H9 (cell line): ENCODE measurements at regions not wholly inside any gene's neighbourhood (a gene's known extent, or its start where the extent isn't known, plus 50 kb on each side); places are given as distances from the start of the nearest gene placed in this dataset.

Experiments
- DNase-seq: peaks from one replicate; pipeline ENCODE4 v3.0.0-alpha.2; 2017
- H2AFZ ChIP-seq: one replicate; pipeline ENCODE4 v1.6.1; 2013; ENCODE audit warnings: mild to moderate bottlenecking, low read length, control low read depth, moderate library complexity
- H2AK5ac ChIP-seq: 2 replicates; pipeline ENCODE4 v1.6.1; 2013; ENCODE audit warnings: low read length, control low read depth, mixed read lengths; ENCODE audit not compliant: insufficient read length
- H2BK120ac ChIP-seq: one replicate; pipeline ENCODE4 v1.6.1; 2013; ENCODE audit warnings: low read depth, mild to moderate bottlenecking, low read length, control low read depth, inconsistent platforms; ENCODE audit not compliant: poor library complexity, severe bottlenecking
- H2BK12ac ChIP-seq: 2 replicates; pipeline ENCODE4 v1.6.1; 2013; ENCODE audit warnings: low read length, control low read depth, mixed read lengths, low read depth; ENCODE audit not compliant: insufficient read length
- H2BK15ac ChIP-seq: 2 replicates; pipeline ENCODE4 v1.6.1; 2013; ENCODE audit warnings: low read depth, low read length, control low read depth
- H2BK20ac ChIP-seq: one replicate; pipeline ENCODE4 v1.6.1; 2013; ENCODE audit warnings: low read depth, mild to moderate bottlenecking, low read length, control low read depth, inconsistent platforms; ENCODE audit not compliant: poor library complexity, severe bottlenecking
- H2BK5ac ChIP-seq: 2 replicates; pipeline ENCODE4 v1.6.1; 2013; ENCODE audit warnings: low read length, control low read depth, mixed read lengths; ENCODE audit not compliant: insufficient read length
- H3K14ac ChIP-seq: 2 replicates; pipeline ENCODE4 v1.6.1; 2013; ENCODE audit warnings: low read length, control low read depth; ENCODE audit not compliant: insufficient read depth
- H3K18ac ChIP-seq: 2 replicates; pipeline ENCODE4 v1.6.1; 2013; ENCODE audit warnings: low read depth, mild to moderate bottlenecking, mixed read lengths, low read length, control low read depth; ENCODE audit not compliant: insufficient read length
- H3K23ac ChIP-seq: 2 replicates; pipeline ENCODE4 v1.6.1; 2013; ENCODE audit warnings: low read length, control low read depth, mixed read lengths, low read depth; ENCODE audit not compliant: insufficient read length
- H3K23me2 ChIP-seq: 2 replicates; pipeline ENCODE4 v1.6.1; 2013; ENCODE audit warnings: low read depth, mild to moderate bottlenecking, mixed read lengths, low read length, control low read depth; ENCODE audit not compliant: insufficient read length, poor library complexity, severe bottlenecking
- H3K27ac ChIP-seq: 2 replicates; pipeline ENCODE4 v1.5.1; 2013; ENCODE audit warnings: low read length, control low read depth, mixed read lengths, low read depth; ENCODE audit not compliant: insufficient read length
- H3K27me3 ChIP-seq: 2 replicates; pipeline ENCODE4 v1.6.1; 2013; ENCODE audit warnings: low read length, control low read depth, inconsistent platforms; ENCODE audit not compliant: insufficient read depth
- H3K4ac ChIP-seq: 2 replicates; pipeline ENCODE4 v1.6.1; 2013; ENCODE audit warnings: low read depth, mild to moderate bottlenecking, control low read depth, inconsistent platforms, low read length, moderate library complexity
- H3K4me1 ChIP-seq: 2 replicates; pipeline ENCODE4 v1.6.1; 2013; ENCODE audit warnings: low read length, control low read depth, inconsistent platforms; ENCODE audit not compliant: insufficient read depth
- H3K4me2 ChIP-seq: 2 replicates; pipeline ENCODE4 v1.6.1; 2013; ENCODE audit warnings: low read length, control low read depth, mixed read lengths; ENCODE audit not compliant: insufficient read length, insufficient read depth
- H3K56ac ChIP-seq: 2 replicates; pipeline ENCODE4 v1.6.1; 2013; ENCODE audit warnings: low read depth, mild to moderate bottlenecking, mixed read lengths, low read length, control low read depth; ENCODE audit not compliant: insufficient read length
- H3K79me1 ChIP-seq: 2 replicates; pipeline ENCODE4 v1.6.1; 2013; ENCODE audit warnings: low read depth, mild to moderate bottlenecking, moderate library complexity, low read length, control low read depth, inconsistent platforms; ENCODE audit not compliant: insufficient read depth, poor library complexity, severe bottlenecking
- H3K79me2 ChIP-seq: 2 replicates; pipeline ENCODE4 v1.6.1; 2013; ENCODE audit warnings: low read length, control low read depth, inconsistent platforms; ENCODE audit not compliant: insufficient read depth
- H3K9ac ChIP-seq: 2 replicates; pipeline ENCODE4 v1.6.1; 2013; ENCODE audit warnings: low read length, control low read depth, mixed read lengths; ENCODE audit not compliant: insufficient read length; ENCODE audit errors: extremely low read depth
- H3K9me3 ChIP-seq: one replicate; pipeline ENCODE4 v1.6.1; 2013; ENCODE audit warnings: low read depth, low read length, inconsistent platforms; ENCODE audit not compliant: control insufficient read depth
- H3T11ph ChIP-seq: one replicate; pipeline ENCODE4 v1.6.1; 2013; ENCODE audit warnings: mild to moderate bottlenecking, low read length, control low read depth, inconsistent platforms
- H4K20me1 ChIP-seq: one replicate; pipeline ENCODE4 v1.6.1; 2013; ENCODE audit not compliant: control insufficient read depth, insufficient read length, insufficient read depth
- H4K5ac ChIP-seq: 2 replicates; pipeline ENCODE4 v1.6.1; 2013; ENCODE audit warnings: low read depth, mild to moderate bottlenecking, mixed read lengths, low read length, control low read depth; ENCODE audit not compliant: insufficient read length
- H4K8ac ChIP-seq: replicated peaks from 2 replicates; pipeline ENCODE4 v1.6.1; 2013; ENCODE audit warnings: low read length, control low read depth, mixed read lengths, low read depth; ENCODE audit not compliant: insufficient read length
- H4K91ac ChIP-seq: 2 replicates; pipeline ENCODE4 v1.6.1; 2013; ENCODE audit warnings: low read depth, mild to moderate bottlenecking, moderate library complexity, mixed read lengths, low read length, control low read depth; ENCODE audit not compliant: insufficient read length
- H3K27ac Mint-ChIP-seq, 3 experiments: 2 replicates in 2 of 3; 3 replicates in 1 of 3; pipeline ENCODE4 v1.8.0; 2020 to 2021; ENCODE audit warnings: mixed read lengths in 3 of 3, mild to moderate bottlenecking in 1 of 3, moderate library complexity in 1 of 3
- H3K27me3 Mint-ChIP-seq: 2 replicates; pipeline ENCODE4 v1.8.0; 2021; ENCODE audit warnings: low read depth, mild to moderate bottlenecking, moderate library complexity, mixed read lengths
- H3K36me3 Mint-ChIP-seq, 3 experiments: 2 replicates in 2 of 3; 3 replicates in 1 of 3; pipeline ENCODE4 v1.8.0; 2020 to 2021; ENCODE audit warnings: low read depth in 3 of 3, mixed read lengths in 3 of 3; ENCODE audit not compliant: insufficient read depth in 1 of 3
- H3K4me1 Mint-ChIP-seq, 2 experiments: 2 replicates each; pipeline ENCODE4 v1.8.0; 2020; ENCODE audit warnings: mixed read lengths in 2 of 2
- H3K4me3 Mint-ChIP-seq, 2 experiments: 2 replicates in 1 of 2; 3 replicates in 1 of 2; pipeline ENCODE4 v1.8.0; 2020 to 2021; ENCODE audit warnings: mild to moderate bottlenecking in 2 of 2, mixed read lengths in 2 of 2, moderate library complexity in 1 of 2
- H3K9me3 Mint-ChIP-seq, 2 experiments: 2 replicates in 1 of 2; 3 replicates in 1 of 2; pipeline ENCODE4 v1.8.0; 2020; ENCODE audit warnings: mild to moderate bottlenecking in 2 of 2, mixed read lengths in 2 of 2, moderate library complexity in 1 of 2
- WGBS: extraction: QIAGEN DNeasy Blood & Tissue Kit; methylation state at CpG from one replicate; pipeline ENCODE4 v1.1.7; 2013; ENCODE audit warnings: missing lambda C conversion rate, low lambda C conversion rate, mixed read lengths; ENCODE audit not compliant: insufficient read length; ENCODE audit errors: extremely low coverage; 5-methylcytosine and 5-hydroxymethylcytosine counted together
- TF ChIP-seq, protein P1 (sequence below): fragments of 200-600 bp; sonication (generic); conservative IDR thresholded peaks from 3 replicates; pipeline ENCODE4 v1.8.0; 2021; ENCODE audit warnings: antibody characterized with exemption, mild to moderate bottlenecking

DNA sequence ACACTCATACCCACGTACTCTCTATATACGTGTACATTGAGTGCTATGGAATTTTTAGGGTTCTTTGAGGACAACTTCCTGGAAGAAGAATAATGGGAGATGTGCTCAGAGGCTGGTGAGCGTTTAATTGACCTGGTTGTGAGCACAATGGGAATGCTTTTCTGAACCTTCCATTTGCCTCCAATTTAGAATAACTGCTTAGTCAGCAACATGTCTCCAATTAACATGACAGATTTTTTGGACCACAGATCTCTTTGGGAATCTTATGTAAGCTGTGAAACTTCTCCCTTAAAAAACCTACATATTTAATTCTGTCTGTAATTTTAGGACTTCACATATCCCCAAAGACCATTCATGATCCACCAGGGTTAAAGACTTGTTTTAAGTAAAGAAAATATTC is 166.7 kb upstream of the TNP1 start:
- no peak overlapping the region for H3K9ac ChIP-seq
- peaks cover 11 to 18% of the 10 kb centered on the region in 2 experiments for H3K4me1 Mint-ChIP-seq
- no peak overlapping the region for H3K27ac ChIP-seq
- H2AFZ ChIP-seq = no peak overlapping the region
- H3K9me3 Mint-ChIP-seq = no peaks in the 10 kb centered on the region
- H3K27ac Mint-ChIP-seq = no peak overlapping the region
- no peak overlapping the region for H2BK120ac ChIP-seq
- no peak overlapping the region for H3T11ph ChIP-seq
- H2AK5ac ChIP-seq = no peak overlapping the region
- no peak overlapping the region for H3K18ac ChIP-seq
- H3K9me3 ChIP-seq = no peaks in the 10 kb centered on the region
- no peak overlapping the region for H3K14ac ChIP-seq
- H2BK5ac ChIP-seq = no peak overlapping the region
- peaks cover 20% of the 10 kb centered on the region for H3K27me3 Mint-ChIP-seq
- no peaks in the 10 kb centered on the region for H3K27me3 ChIP-seq
- TF ChIP-seq, protein P1, sequence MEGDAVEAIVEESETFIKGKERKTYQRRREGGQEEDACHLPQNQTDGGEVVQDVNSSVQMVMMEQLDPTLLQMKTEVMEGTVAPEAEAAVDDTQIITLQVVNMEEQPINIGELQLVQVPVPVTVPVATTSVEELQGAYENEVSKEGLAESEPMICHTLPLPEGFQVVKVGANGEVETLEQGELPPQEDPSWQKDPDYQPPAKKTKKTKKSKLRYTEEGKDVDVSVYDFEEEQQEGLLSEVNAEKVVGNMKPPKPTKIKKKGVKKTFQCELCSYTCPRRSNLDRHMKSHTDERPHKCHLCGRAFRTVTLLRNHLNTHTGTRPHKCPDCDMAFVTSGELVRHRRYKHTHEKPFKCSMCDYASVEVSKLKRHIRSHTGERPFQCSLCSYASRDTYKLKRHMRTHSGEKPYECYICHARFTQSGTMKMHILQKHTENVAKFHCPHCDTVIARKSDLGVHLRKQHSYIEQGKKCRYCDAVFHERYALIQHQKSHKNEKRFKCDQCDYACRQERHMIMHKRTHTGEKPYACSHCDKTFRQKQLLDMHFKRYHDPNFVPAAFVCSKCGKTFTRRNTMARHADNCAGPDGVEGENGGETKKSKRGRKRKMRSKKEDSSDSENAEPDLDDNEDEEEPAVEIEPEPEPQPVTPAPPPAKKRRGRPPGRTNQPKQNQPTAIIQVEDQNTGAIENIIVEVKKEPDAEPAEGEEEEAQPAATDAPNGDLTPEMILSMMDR = no peak
- H3K79me2 ChIP-seq = no peaks in the 10 kb centered on the region
- H2BK15ac ChIP-seq = no peak overlapping the region
- no peaks in the 10 kb centered on the region for H3K4me1 ChIP-seq
- H3K79me1 ChIP-seq = no peaks in the 10 kb centered on the region
- H4K5ac ChIP-seq = no peak overlapping the region
- H3K23me2 ChIP-seq = no peaks in the 10 kb centered on the region
- no peak overlapping the region for H3K4me2 ChIP-seq
- no peak overlapping the region for H3K56ac ChIP-seq
- H3K36me3 Mint-ChIP-seq = no peaks in the 10 kb centered on the region
- H4K91ac ChIP-seq = no peak overlapping the region
- no CpG with 5 or more reads among the region's 3 CpGs for WGBS
- no peak overlapping the region for H2BK20ac ChIP-seq
- H3K23ac ChIP-seq = no peak overlapping the region
- no peak overlapping the region for H4K8ac ChIP-seq
- no peak for DNase-seq
- H3K4me3 Mint-ChIP-seq = no peak overlapping the region
- H4K20me1 ChIP-seq = no peaks in the 10 kb centered on the region
- H2BK12ac ChIP-seq = no peak overlapping the region
- H3K4ac ChIP-seq = no peak overlapping the region
